ENCODE measurements at regions not wholly inside any gene's neighbourhood (a gene's known extent, or its start where the extent isn't known, plus 50 kb on each side); places are given as distances from the start of the nearest gene placed in this dataset.
"Not testable (repeated sequence)": the region's sequence is repeated elsewhere in the genome, so short reads cannot be mapped to it uniquely, and the experiment has no call there.

GRCh38 chr10:3385487-3385886, 212.9 kb upstream of the PITRM1 start:
- peaks cover 22 to 38% (median 30%) of the 10 kb centered on the region in 11 experiments for H3K9me3 ChIP-seq (replicated peaks in 1 of 11)

GRCh38 chr10:3382092-3382491, 209.5 kb upstream of the PITRM1 start:
- Histone ChIP-seq H3K27ac (no peak overlapping the region), H4K20me1 (no peaks in the 10 kb centered on the region), H3K9me3 (replicated peaks in 1 of 11) (peaks cover 33 to 50% (median 43%) of the 10 kb centered on the region in 11 experiments), H3K36me3 (0 out of 22 replicates have a peak, but pooled peaks cover 0 to 5% (median 0%) of the 10 kb centered on the region in 11 experiments), H3K4me1 (no peaks in the 10 kb centered on the region), H3K4me3 (no peak overlapping the region), H3K4me2 (no peak overlapping the region), H3K9ac (no peak overlapping the region), H3K27me3 (no peaks in the 10 kb centered on the region)
- no peak for TF ChIP-seq Cebpa-rat (IDR thresholded peaks at IDR 0.05)

More at GRCh38 chr10:3385487-3385886, 212.9 kb upstream of the PITRM1 start:
- no peaks in the 10 kb centered on the region for H3K27me3 ChIP-seq
- H3K9ac ChIP-seq = no peak overlapping the region
- H3K36me3 ChIP-seq = 0 out of 22 replicates have a peak, but pooled peaks cover 0 to 5% (median 0%) of the 10 kb centered on the region in 11 experiments
- no peak overlapping the region for H3K27ac ChIP-seq
- no peaks in the 10 kb centered on the region for H4K20me1 ChIP-seq
- no peak overlapping the region for H3K4me2 ChIP-seq
- no peak for TF ChIP-seq Cebpa-rat (IDR thresholded peaks at IDR 0.05)
- no peaks in the 10 kb centered on the region for H3K4me1 ChIP-seq
- H3K4me3 ChIP-seq = no peak overlapping the region

- no peak for TF ChIP-seq Cebpa-rat (IDR thresholded peaks at IDR 0.05)
- no peaks in the 10 kb centered on the region for H3K27me3 ChIP-seq
Measured at GRCh38 chr10:3380406-3381050, 207.9 kb upstream of the PITRM1 start.

GRCh38 chr10:3376631-3377030, 204.0 kb upstream of the PITRM1 start:
- Histone ChIP-seq H4K20me1 (no peaks in the 10 kb centered on the region), H3K4me1 (no peaks in the 10 kb centered on the region), H3K9ac (no peak overlapping the region), H3K27me3 (no peaks in the 10 kb centered on the region), H3K27ac (no peak overlapping the region), H3K9me3 (replicated peaks in 1 of 11) (peaks cover 10 to 29% (median 15%) of the 10 kb centered on the region in 11 experiments; a peak in 17 of 22 replicates), H3K36me3 (no peaks in the 10 kb centered on the region), H3K4me2 (no peak overlapping the region), H3K4me3 (no peak overlapping the region)
- TF ChIP-seq Cebpa-rat (IDR thresholded peaks at IDR 0.05) = no peak

More at GRCh38 chr10:3380406-3381050, 207.9 kb upstream of the PITRM1 start:
- peaks cover 21 to 38% (median 27%) of the 10 kb centered on the region in 11 experiments for H3K9me3 ChIP-seq (replicated peaks in 1 of 11)
- H3K9ac ChIP-seq = no peak overlapping the region
- no peaks in the 10 kb centered on the region for H3K4me1 ChIP-seq
- no peak overlapping the region for H3K27ac ChIP-seq
- H3K36me3 ChIP-seq = 0 out of 22 replicates have a peak, but pooled peaks cover 0 to 5% (median 0%) of the 10 kb centered on the region in 11 experiments
- no peaks in the 10 kb centered on the region for H4K20me1 ChIP-seq
- no peak overlapping the region for H3K4me3 ChIP-seq
- H3K4me2 ChIP-seq = no peak overlapping the region

GRCh38 chr10:3375505-3375904, 202.9 kb upstream of the PITRM1 start:
- Histone ChIP-seq H4K20me1 (no peaks in the 10 kb centered on the region), H3K9ac (no peak overlapping the region), H3K27ac (no peak overlapping the region), H3K36me3 (no peaks in the 10 kb centered on the region), H3K9me3 (replicated peaks in 1 of 11) (peaks cover 8 to 30% (median 17%) of the 10 kb centered on the region in 11 experiments; a peak in 17 of 22 replicates), H3K4me1 (no peaks in the 10 kb centered on the region), H3K4me3 (no peak overlapping the region), H3K27me3 (no peaks in the 10 kb centered on the region), H3K4me2 (no peak overlapping the region)
- TF ChIP-seq Cebpa-rat (IDR thresholded peaks at IDR 0.05) = no peak

GRCh38 chr10:3374914-3375313, 202.3 kb upstream of the PITRM1 start:
- Histone ChIP-seq H3K4me1 (no peaks in the 10 kb centered on the region), H3K4me3 (no peak overlapping the region), H3K36me3 (no peaks in the 10 kb centered on the region), H3K4me2 (no peak overlapping the region), H3K9ac (no peak overlapping the region), H4K20me1 (no peaks in the 10 kb centered on the region), H3K27ac (no peak overlapping the region), H3K9me3 (replicated peaks in 1 of 11) (peaks cover 7 to 29% (median 17%) of the 10 kb centered on the region in 11 experiments; a peak in 17 of 22 replicates), H3K27me3 (no peaks in the 10 kb centered on the region)
- no peak for TF ChIP-seq Cebpa-rat (IDR thresholded peaks at IDR 0.05)

GRCh38 chr10:3373374-3374027, 200.9 kb upstream of the PITRM1 start:
- peaks cover 0 to 15% (median 5%) of the 10 kb centered on the region in 11 experiments; a peak in 6 of 22 replicates for H3K9me3 ChIP-seq (replicated peaks in 1 of 11)
- not testable (repeated sequence) for H3K9ac ChIP-seq, H3K4me1 ChIP-seq, H3K4me2 ChIP-seq, H3K36me3 ChIP-seq, H4K20me1 ChIP-seq, H3K27ac ChIP-seq, H3K4me3 ChIP-seq, H3K27me3 ChIP-seq

- Histone ChIP-seq H3K9ac (no peak overlapping the region), H3K9me3 (replicated peaks in 1 of 11) (peaks cover 0 to 8% (median 0%) of the 10 kb centered on the region in 11 experiments; a peak in 5 of 22 replicates), H3K36me3 (no peaks in the 10 kb centered on the region), H3K4me1 (peaks cover 0 to 7% (median 0%) of the 10 kb centered on the region in 10 experiments; a peak in 2 of 20 replicates), H3K27me3 (no peaks in the 10 kb centered on the region), H3K27ac (no peak overlapping the region), H4K20me1 (no peaks in the 10 kb centered on the region), H3K4me3 (no peak overlapping the region), H3K4me2 (no peak overlapping the region)
- TF ChIP-seq Cebpa-rat (IDR thresholded peaks at IDR 0.05) = no peak
Measured at GRCh38 chr10:3372281-3372680, 199.7 kb upstream of the PITRM1 start.

GRCh38 chr10:3371624-3372023, 199.0 kb upstream of the PITRM1 start:
- H3K36me3 ChIP-seq; H3K4me1 ChIP-seq; H3K27ac ChIP-seq; H3K9ac ChIP-seq; H3K4me3 ChIP-seq; H3K4me2 ChIP-seq; H3K9me3 ChIP-seq (replicated peaks in 1 of 11); H4K20me1 ChIP-seq; H3K27me3 ChIP-seq: not testable (repeated sequence)
